BE2C (cell line): ENCODE measurements at regions not wholly inside any gene's neighbourhood (a gene's known extent, or its start where the extent isn't known, plus 50 kb on each side); places are given as distances from the start of the nearest gene placed in this dataset.
A peak's percentile ranks its signal among the peaks of the same experiment; 100 is the strongest.

Source experiments
- DNase-seq: peaks from one replicate; pipeline ENCODE4 v3.0.0-alpha.2; 2020
- H3K27me3 ChIP-seq: fragments of 250-450 bp; sonication (Bioruptor Pico); 2 replicates; pipeline ENCODE4 v1.5.1; 2020; ENCODE audit warnings: mild to moderate bottlenecking
- H3K36me3 ChIP-seq: fragments of 250-450 bp; sonication (Bioruptor Pico); 2 replicates; pipeline ENCODE4 v1.5.1; 2020; ENCODE audit warnings: mild to moderate bottlenecking
- H3K4me1 ChIP-seq: fragments of 250-450 bp; sonication (Bioruptor Pico); 2 replicates; pipeline ENCODE4 v1.5.1; 2020
- H3K4me3 ChIP-seq: 2 replicates; pipeline ENCODE4 v1.5.1; 2011; ENCODE audit warnings: low read depth, low read length
- H3K9me3 ChIP-seq: fragments of 250-450 bp; sonication (Bioruptor Pico); 2 replicates; pipeline ENCODE4 v1.5.1; 2020
- CTCF ChIP-seq: IDR thresholded peaks from 2 replicates; pipeline ENCODE4 v1.5.1; 2012; ENCODE audit warnings: mild to moderate bottlenecking, low read depth, low read length

GRCh38 chr9:129259375-129259774, 81.3 kb upstream of the IER5L start:
- H3K36me3 ChIP-seq, result no peaks in the 10 kb centered on the region
- no peak overlapping the region for H3K4me3 ChIP-seq
- peaks cover 9% of the 10 kb centered on the region for H3K9me3 ChIP-seq
- no peaks in the 10 kb centered on the region for H3K27me3 ChIP-seq
- DNase-seq, result no peak
- H3K4me1 ChIP-seq, result 0 out of 2 replicates have a peak, but pooled peaks cover 3% of the 10 kb centered on the region
- TF ChIP-seq CTCF, result no peak

- Histone ChIP-seq H3K4me3 (no peak overlapping the region), H3K27me3 (no peaks in the 10 kb centered on the region), H3K9me3 (peaks cover 9% of the 10 kb centered on the region), H3K4me1 (0 out of 2 replicates have a peak, but pooled peaks cover 3% of the 10 kb centered on the region), H3K36me3 (no peaks in the 10 kb centered on the region)
- no peak for TF ChIP-seq CTCF
- no peak for DNase-seq
These were observed 80.8 kb upstream of the IER5L start for GRCh38 chr9:129258823-129259301.

GRCh38 chr9:129258124-129258822, 80.2 kb upstream of the IER5L start:
- peaks cover 9% of the 10 kb centered on the region for H3K9me3 ChIP-seq
- H3K27me3 ChIP-seq, result no peaks in the 10 kb centered on the region
- H3K4me1 ChIP-seq, result 0 out of 2 replicates have a peak, but pooled peaks cover 3% of the 10 kb centered on the region
- no peak overlapping the region for H3K4me3 ChIP-seq
- DNase-seq, result peak; percentile 98
- TF ChIP-seq CTCF, result no peak
- H3K36me3 ChIP-seq, result no peaks in the 10 kb centered on the region

- no peak for TF ChIP-seq CTCF
- DNase-seq, result peak; percentile 2
- Histone ChIP-seq H3K4me1 (0 out of 2 replicates have a peak, but pooled peaks cover 3% of the 10 kb centered on the region), H3K4me3 (no peak overlapping the region), H3K9me3 (peaks cover 9% of the 10 kb centered on the region), H3K27me3 (no peaks in the 10 kb centered on the region), H3K36me3 (no peaks in the 10 kb centered on the region)
These were observed 79.1 kb upstream of the IER5L start for GRCh38 chr9:129256959-129257713.

- Histone ChIP-seq H3K9me3 (peaks cover 9% of the 10 kb centered on the region), H3K36me3 (no peaks in the 10 kb centered on the region), H3K4me1 (0 out of 2 replicates have a peak, but pooled peaks cover 3% of the 10 kb centered on the region), H3K27me3 (no peaks in the 10 kb centered on the region), H3K4me3 (no peak overlapping the region)
- TF ChIP-seq CTCF, result no peak
- peak; percentile 2 for DNase-seq
These were observed 76.7 kb upstream of the IER5L start for GRCh38 chr9:129254566-129255287.
